ENCODE measurements at regions not wholly inside any gene's neighbourhood (a gene's known extent, or its start where the extent isn't known, plus 50 kb on each side); places are given as distances from the start of the nearest gene placed in this dataset.
A peak's percentile ranks its signal among the peaks of the same experiment; 100 is the strongest.

GRCh38 chr2:207236156-207236935 lies 70.6 kb upstream of the KLF7 start:
- no peak for DNase-seq

GRCh38 chr2:207238831-207239701 lies 73.3 kb upstream of the KLF7 start:
- no peak for DNase-seq

- no peak for DNase-seq
Observed at GRCh38 chr2:207239754-207240494, 74.2 kb upstream of the KLF7 start.

- no peak for DNase-seq
Observed at GRCh38 chr2:207240649-207241048, 74.9 kb upstream of the KLF7 start.

GRCh38 chr2:207241198-207241597 lies 75.5 kb upstream of the KLF7 start:
- DNase-seq: no peak

- DNase-seq: no peak
Observed at GRCh38 chr2:207243601-207244000, 77.9 kb upstream of the KLF7 start.

GRCh38 chr2:207244971-207245925 lies 79.5 kb upstream of the KLF7 start:
- no peak for DNase-seq

GRCh38 chr2:207248702-207249377 lies 83.1 kb upstream of the KLF7 start:
- no peak for DNase-seq

- no peak for DNase-seq
Observed at GRCh38 chr2:207251022-207251421, 85.3 kb upstream of the KLF7 start.

- no peak for DNase-seq
Observed at GRCh38 chr2:207251573-207252192, 85.9 kb upstream of the KLF7 start.

GRCh38 chr2:207252416-207252815 lies 86.7 kb upstream of the KLF7 start:
- DNase-seq: no peak

GRCh38 chr2:207252979-207253645 lies 87.4 kb upstream of the KLF7 start:
- no peak for DNase-seq

- peak; percentile 16 for DNase-seq
Observed at GRCh38 chr2:207253666-207254345, 88.1 kb upstream of the KLF7 start.

- DNase-seq: peak; percentile 83
Observed at GRCh38 chr2:207254591-207255464, 89.1 kb upstream of the KLF7 start.

GRCh38 chr2:207255565-207256470 lies 90.1 kb upstream of the KLF7 start:
- peak; percentile 38 for DNase-seq

- DNase-seq: peak; percentile 7
Observed at GRCh38 chr2:207256476-207257207, 90.9 kb upstream of the KLF7 start.

Data from OCI-M1 (cell line).